H1 (cell line): ENCODE measurements at regions not wholly inside any gene's neighbourhood (a gene's known extent, or its start where the extent isn't known, plus 50 kb on each side); places are given as distances from the start of the nearest gene placed in this dataset.
"Not testable (repeated sequence)": the region's sequence is repeated elsewhere in the genome, so short reads cannot be mapped to it uniquely, and the experiment has no call there.

Source experiments
- CTCF ChIA-PET: fragments of 300-600 bp; sonication (Branson Sonifier 250); formaldehyde crosslinking; loops from one replicate; lab custom pipeline; 2021; ENCODE audit not compliant: partially characterized antibody; lab: Charles Lee
- POLR2A ChIA-PET: fragments of 300-600 bp; sonication (Branson Sonifier 250); formaldehyde crosslinking; loops from one replicate; lab custom pipeline; 2021; ENCODE audit warnings: inconsistent platforms; ENCODE audit not compliant: partially characterized antibody; lab: Charles Lee
- DNase-seq, 2 experiments: peaks; one replicate each; pipeline versions ENCODE4 v3.0.0 to v3.0.0-alpha.2; 2010 to 2022; ENCODE audit warnings: low spot score in 2 of 2, low read depth in 1 of 2, mixed read lengths in 1 of 2
- FAIRE-seq: peaks from 2 replicates; lab custom pipeline; 2011; peaks lifted over from hg19 to GRCh38; lab: Jason Lieb, UNC
- H2AFZ ChIP-seq: 2 replicates; pipeline ENCODE4 v1.8.1; 2012; ENCODE audit warnings: low read length, inconsistent platforms
- H2AK5ac ChIP-seq: 2 replicates; pipeline ENCODE4 v1.6.1; 2013; ENCODE audit warnings: low read depth, low read length
- H2BK120ac ChIP-seq: replicated peaks from 2 replicates; pipeline ENCODE3; 2013; ENCODE audit warnings: low read depth, low read length, inconsistent platforms
- H2BK12ac ChIP-seq: 2 replicates; pipeline ENCODE4 v1.6.1; 2013; ENCODE audit warnings: low read depth, low read length
- H2BK15ac ChIP-seq: 2 replicates; pipeline ENCODE4 v1.6.1; 2013; ENCODE audit warnings: low read length
- H2BK20ac ChIP-seq: 2 replicates; pipeline ENCODE4 v1.6.1; 2013; ENCODE audit warnings: low read length
- H2BK5ac ChIP-seq: 2 replicates; pipeline ENCODE4 v1.6.1; 2013; ENCODE audit warnings: low read depth, low read length
- H3K14ac ChIP-seq: 2 replicates; pipeline ENCODE4 v1.6.1; 2013; ENCODE audit warnings: inconsistent platforms; ENCODE audit not compliant: insufficient read length
- H3K18ac ChIP-seq: 2 replicates; pipeline ENCODE4 v1.6.1; 2013; ENCODE audit warnings: low read length; ENCODE audit errors: extremely low read depth
- H3K23ac ChIP-seq: 2 replicates; pipeline ENCODE4 v1.6.1; 2013; ENCODE audit warnings: inconsistent platforms; ENCODE audit not compliant: insufficient read length
- H3K23me2 ChIP-seq: 2 replicates; pipeline ENCODE4 v1.6.1; 2013; ENCODE audit warnings: low read depth, low read length
- H3K27ac ChIP-seq: 2 replicates; pipeline ENCODE4 v1.6.1; 2011; ENCODE audit warnings: low read depth, low read length, inconsistent platforms
- H3K27me3 ChIP-seq, 4 experiments: replicated peaks in 1 of 4; 1 replicate in 1 of 4; 2 replicates in 3 of 4; pipeline versions ENCODE4 v1.6.1 to v1.8.1; 2011 to 2013; ENCODE audit warnings: low read length in 3 of 4, mild to moderate bottlenecking in 3 of 4, inconsistent platforms in 2 of 4, mixed read lengths in 2 of 4, moderate library complexity in 1 of 4; ENCODE audit not compliant: control insufficient read depth in 3 of 4, insufficient read depth in 3 of 4; ENCODE audit errors: extremely low read depth in 1 of 4
- H3K36me3 ChIP-seq, 4 experiments: 2 replicates each; pipeline versions ENCODE4 v1.6.1 to v1.8.1; 2011 to 2013; ENCODE audit warnings: mild to moderate bottlenecking in 4 of 4, low read length in 3 of 4, moderate library complexity in 2 of 4, control low read depth in 1 of 4, inconsistent platforms in 1 of 4; ENCODE audit not compliant: insufficient read depth in 4 of 4, control insufficient read depth in 2 of 4
- H3K4ac ChIP-seq: replicated peaks from 2 replicates; pipeline ENCODE3; 2013; ENCODE audit warnings: low read length, low read depth, mixed read lengths, inconsistent platforms; ENCODE audit not compliant: insufficient read length
- H3K4me1 ChIP-seq, 4 experiments: replicated peaks in 1 of 4; 1 replicate in 1 of 4; 2 replicates in 3 of 4; pipeline versions ENCODE4 v1.6.1 to v1.8.1; 2011 to 2013; ENCODE audit warnings: low read length in 3 of 4, inconsistent platforms in 2 of 4, mixed read lengths in 1 of 4; ENCODE audit not compliant: insufficient read depth in 4 of 4, control insufficient read depth in 3 of 4
- H3K4me2 ChIP-seq, 2 experiments: 2 replicates each; pipeline versions ENCODE4 v1.6.1 to v1.8.1; 2011 to 2013; ENCODE audit warnings: low read depth in 2 of 2, low read length in 2 of 2, control low read depth in 1 of 2, inconsistent platforms in 1 of 2, mild to moderate bottlenecking in 1 of 2; ENCODE audit not compliant: insufficient read depth in 1 of 2
- H3K4me3 ChIP-seq, 4 experiments: fragments of 200-600, 300-600 bp in 1 of 4; sonication (generic), shearing (Covaris generic), sonication (Bioruptor Twin) in 1 of 4; 2 replicates each; pipeline versions ENCODE4 v1.5.1 to v1.8.1; 2011 to 2016; ENCODE audit warnings: low read length in 4 of 4, low read depth in 3 of 4, control low read depth in 2 of 4, inconsistent platforms in 2 of 4, mild to moderate bottlenecking in 2 of 4, mixed read lengths in 1 of 4, moderate library complexity in 1 of 4; ENCODE audit not compliant: insufficient read depth in 2 of 4; ENCODE audit errors: extremely low read depth in 1 of 4
- H3K56ac ChIP-seq: replicated peaks from 2 replicates; pipeline ENCODE3; 2013; ENCODE audit warnings: low read depth, mild to moderate bottlenecking, mixed read lengths, low read length, inconsistent platforms; ENCODE audit not compliant: insufficient read length
- H3K79me1 ChIP-seq: 2 replicates; pipeline ENCODE4 v1.6.1; 2013; ENCODE audit warnings: low read depth, low read length, control low read depth
- H3K79me2 ChIP-seq, 2 experiments: 2 replicates each; pipeline versions ENCODE4 v1.6.1 to v1.8.1; 2012 to 2013; ENCODE audit warnings: low read length in 2 of 2, mild to moderate bottlenecking in 2 of 2, inconsistent platforms in 1 of 2; ENCODE audit not compliant: insufficient read depth in 2 of 2, control insufficient read depth in 1 of 2
- H3K9ac ChIP-seq, 4 experiments: replicated peaks in 1 of 4; 1 replicate in 1 of 4; 2 replicates in 3 of 4; pipeline versions ENCODE4 v1.6.1 to v1.8.1; 2011 to 2013; ENCODE audit warnings: low read depth in 3 of 4, low read length in 3 of 4, control low read depth in 2 of 4, mild to moderate bottlenecking in 2 of 4, moderate library complexity in 2 of 4, inconsistent platforms in 1 of 4; ENCODE audit errors: extremely low read depth in 1 of 4
- H3K9me3 ChIP-seq, 2 experiments: 2 replicates each; pipeline versions ENCODE4 v1.6.1 to v1.8.1; 2012 to 2013; ENCODE audit warnings: mild to moderate bottlenecking in 2 of 2, moderate library complexity in 2 of 2, control low read depth in 1 of 2, inconsistent platforms in 1 of 2, low read depth in 1 of 2, low read length in 1 of 2, mixed read lengths in 1 of 2; ENCODE audit not compliant: insufficient read depth in 2 of 2
- H4K20me1 ChIP-seq, 2 experiments: replicated peaks in 1 of 2; 2 replicates each; pipeline versions ENCODE3 to v1.8.1; 2011 to 2013; ENCODE audit warnings: inconsistent platforms in 2 of 2, low read length in 2 of 2, mild to moderate bottlenecking in 1 of 2; ENCODE audit not compliant: insufficient read depth in 2 of 2, control insufficient read depth in 1 of 2
- H4K5ac ChIP-seq: 2 replicates; pipeline ENCODE4 v1.6.1; 2013; ENCODE audit warnings: low read length, low read depth, mixed read lengths, inconsistent platforms; ENCODE audit not compliant: insufficient read length
- H4K8ac ChIP-seq: 2 replicates; pipeline ENCODE4 v1.8.0; 2013; ENCODE audit warnings: mild to moderate bottlenecking, moderate library complexity, low read length, inconsistent platforms; ENCODE audit not compliant: insufficient read depth; ENCODE audit errors: extremely low read depth
- H4K91ac ChIP-seq: replicated peaks from 2 replicates; pipeline ENCODE3; 2013; ENCODE audit warnings: low read length, mixed read lengths, inconsistent platforms; ENCODE audit not compliant: insufficient read length
- KDM4A ChIP-seq: IDR thresholded peaks from one replicate; pipeline ENCODE4 v1.7.1; 2012; ENCODE audit warnings: low read depth, mild to moderate bottlenecking, moderate library complexity, low read length, inconsistent platforms; ENCODE audit not compliant: severe bottlenecking
- MAX ChIP-seq: IDR thresholded peaks from 2 replicates; pipeline ENCODE4 v1.6.1; 2012; ENCODE audit warnings: inconsistent platforms
- PHF8 ChIP-seq: fragments of 200-600 bp; sonication (generic); conservative IDR thresholded peaks from 2 replicates; pipeline ENCODE4 v1.7.1; 2012; ENCODE audit warnings: low read depth, mild to moderate bottlenecking, inconsistent platforms, low read length, moderate library complexity
- SIX5 ChIP-seq: IDR thresholded peaks from 2 replicates; pipeline ENCODE4 v1.6.1; 2011; ENCODE audit warnings: mild to moderate bottlenecking, low read depth, low read length
- SP4 ChIP-seq: IDR thresholded peaks from 2 replicates; pipeline ENCODE4 v1.6.1; 2012; ENCODE audit warnings: low read length, inconsistent platforms
- TEAD4 ChIP-seq: IDR thresholded peaks from 2 replicates; pipeline ENCODE4 v1.6.1; 2012; ENCODE audit warnings: low read depth, low read length, inconsistent platforms, mixed read lengths
- WGBS, 2 experiments: shearing (Covaris generic) in 1 of 2; methylation state at CpG; one replicate each; pipeline versions ENCODE4 v1.1.6 to v1.1.7; 2013 to 2015; ENCODE audit warnings: low lambda C conversion rate in 2 of 2, mixed read lengths in 2 of 2, inconsistent platforms in 1 of 2, low coverage in 1 of 2, missing lambda C conversion rate in 1 of 2; ENCODE audit not compliant: insufficient replicate concordance in 2 of 2, insufficient coverage in 1 of 2, insufficient read length in 1 of 2; ENCODE audit errors: extremely low coverage in 1 of 2, missing lambda C conversion rate in 1 of 2; 5-methylcytosine and 5-hydroxymethylcytosine counted together

GRCh38 chr13:18739310-18739709 is 442.3 kb downstream of the TUBA3C start (continued):
- TF ChIP-seq PHF8, result no peak
- TF ChIP-seq TEAD4, result no peak
- TF ChIP-seq SP4, result no peak
- no peak for TF ChIP-seq MAX
- no peak for TF ChIP-seq KDM4A
- no peak for TF ChIP-seq SIX5

- H2BK20ac ChIP-seq, H3K79me2 ChIP-seq, H4K91ac ChIP-seq, H4K20me1 ChIP-seq, H3K36me3 ChIP-seq, H3K27me3 ChIP-seq, H2BK12ac ChIP-seq, H3K23ac ChIP-seq, H2AFZ ChIP-seq, CTCF ChIA-PET, H3K14ac ChIP-seq, H4K8ac ChIP-seq, H3K4me3 ChIP-seq, DNase-seq, POLR2A ChIA-PET, H3K9ac ChIP-seq, FAIRE-seq, H2BK120ac ChIP-seq, H2BK15ac ChIP-seq, H2AK5ac ChIP-seq, H4K5ac ChIP-seq, H3K4me1 ChIP-seq, H3K79me1 ChIP-seq, H3K18ac ChIP-seq, H3K56ac ChIP-seq, H3K23me2 ChIP-seq, H3K4me2 ChIP-seq, H2BK5ac ChIP-seq, H3K27ac ChIP-seq, H3K4ac ChIP-seq: not testable (repeated sequence)
- 75% methylated on average over 2 of the region's 4 CpGs; no CpG with 5 or more reads in 1 of the 2 experiments for WGBS, 2 experiments
- H3K9me3 ChIP-seq, result peaks cover 14 to 47% of the 10 kb centered on the region in 2 experiments; a peak in 3 of 4 replicates
These were observed 443.5 kb downstream of the TUBA3C start for GRCh38 chr13:18738086-18738485.
